Left renal cortex interstitium (tissue), 4 donors: ENCODE measurements at regions not wholly inside any gene's neighbourhood (a gene's known extent, or its start where the extent isn't known, plus 50 kb on each side); places are given as distances from the start of the nearest gene placed in this dataset.
A peak's percentile ranks its signal among the peaks of the same experiment; 100 is the strongest.

ENCODE experiments used
- DNase-seq, 4 donors: peaks; one replicate each; pipeline ENCODE4 v3.0.0-alpha.2; 2013; ENCODE audit warnings: low read depth in 4 of 4, low spot score in 2 of 4, missing footprints in 1 of 4

DNA sequence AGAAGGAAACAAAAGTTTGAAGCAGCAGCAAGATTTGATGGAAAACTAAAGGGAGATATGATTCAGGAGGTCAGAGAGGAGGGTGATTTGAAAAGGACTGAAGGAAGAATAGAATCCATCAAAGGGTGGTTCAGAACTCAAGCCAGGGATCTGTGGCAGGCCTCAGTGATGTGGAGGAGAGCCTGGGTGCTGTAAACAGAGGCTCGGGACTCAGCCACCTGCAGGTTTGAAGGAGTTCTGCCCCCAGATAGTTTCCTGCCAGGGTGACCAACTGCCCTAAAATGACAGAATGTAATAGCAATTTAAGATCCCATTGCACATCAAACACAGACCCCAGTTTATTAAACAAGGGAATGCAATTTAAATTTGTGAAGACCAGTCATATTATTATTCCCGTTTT, 204.0 kb upstream of the FAT1 start:
- no peak for DNase-seq

DNA sequence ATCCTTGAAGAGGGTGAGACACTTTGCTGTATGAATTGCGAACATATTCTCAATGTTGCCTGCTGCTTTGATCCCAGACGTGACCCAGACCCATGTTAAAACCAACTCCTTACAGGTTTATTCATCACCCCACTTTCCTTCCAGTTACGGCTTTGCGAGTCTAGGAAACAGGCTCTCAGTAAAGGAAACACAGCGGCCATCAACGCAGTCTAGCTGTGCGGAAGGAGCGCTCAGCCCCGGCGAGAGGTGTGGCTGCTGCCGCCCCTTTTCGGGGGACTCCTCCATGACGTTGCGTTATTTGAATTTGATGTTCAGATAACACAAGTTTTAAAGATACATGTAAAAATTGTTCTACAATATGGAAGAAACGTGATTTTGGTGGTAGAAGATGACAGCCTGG, 206.4 kb upstream of the FAT1 start:
- no peak for DNase-seq

DNA sequence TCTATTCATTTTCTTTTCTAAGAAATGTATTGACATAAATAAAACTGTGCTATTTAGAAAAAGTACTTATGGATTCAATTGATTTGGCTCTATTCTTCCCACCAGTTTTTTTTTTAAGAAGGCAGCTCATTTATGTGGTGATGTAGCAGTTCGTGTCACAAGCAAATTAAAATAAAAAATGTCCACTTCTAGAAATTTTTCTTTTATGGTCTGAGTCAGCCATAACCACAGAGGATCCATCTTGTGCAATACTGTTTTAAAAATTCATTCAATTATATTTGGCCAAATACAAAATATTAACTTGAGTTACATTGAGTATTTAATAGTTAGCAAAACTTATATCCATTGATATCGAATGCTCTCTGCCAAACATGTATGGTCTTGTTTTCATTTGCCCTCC, 207.9 kb upstream of the FAT1 start:
- DNase-seq = no peak

DNA sequence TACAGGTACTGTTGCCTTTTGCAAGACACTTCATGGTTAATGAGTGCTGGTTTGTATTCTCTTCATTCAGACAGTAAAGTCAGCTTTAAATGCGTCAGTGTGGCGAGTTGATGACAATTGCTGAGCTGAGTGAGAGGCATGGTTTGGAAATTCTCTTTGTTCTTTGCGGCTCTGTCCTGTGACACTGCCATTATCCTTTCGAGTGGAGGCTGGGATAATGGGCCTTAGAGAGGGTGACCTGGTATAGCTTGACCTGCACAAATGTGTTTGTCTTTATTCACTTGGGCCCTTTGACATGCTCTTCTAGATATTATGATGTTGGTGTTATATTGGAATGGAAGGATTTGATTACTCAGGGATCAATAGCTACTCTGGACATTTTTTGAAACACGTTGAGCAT, 208.5 kb upstream of the FAT1 start:
- DNase-seq = no peak

DNA sequence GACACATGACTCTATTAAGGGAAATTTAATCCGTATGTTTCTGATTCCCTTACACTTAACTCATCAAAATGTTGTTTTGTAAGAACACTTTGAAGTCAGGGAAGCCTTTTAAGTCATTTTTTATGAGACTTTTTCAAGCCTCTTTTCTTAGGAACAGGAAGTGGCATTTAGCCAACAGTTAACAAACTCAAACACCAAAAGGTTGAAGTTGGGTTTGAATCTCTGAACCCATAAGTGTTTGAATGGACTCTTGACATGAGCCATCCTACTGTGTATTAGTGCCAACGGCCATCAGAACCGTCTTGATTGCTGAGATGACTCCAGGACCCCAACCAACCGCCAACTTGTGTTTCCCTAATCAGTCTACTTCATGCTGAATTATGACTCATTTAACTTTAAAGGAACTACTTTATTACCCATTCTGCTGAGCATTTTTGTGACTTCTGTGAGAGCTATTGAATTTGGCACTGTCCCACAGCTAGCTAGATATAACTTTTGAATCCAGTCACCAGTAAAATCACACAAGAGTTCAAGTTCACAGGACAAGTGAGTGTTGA, 209.1 kb upstream of the FAT1 start:
- peak in 3 of 4 donors; percentile 63 to 86 (median 70) for DNase-seq

DNA sequence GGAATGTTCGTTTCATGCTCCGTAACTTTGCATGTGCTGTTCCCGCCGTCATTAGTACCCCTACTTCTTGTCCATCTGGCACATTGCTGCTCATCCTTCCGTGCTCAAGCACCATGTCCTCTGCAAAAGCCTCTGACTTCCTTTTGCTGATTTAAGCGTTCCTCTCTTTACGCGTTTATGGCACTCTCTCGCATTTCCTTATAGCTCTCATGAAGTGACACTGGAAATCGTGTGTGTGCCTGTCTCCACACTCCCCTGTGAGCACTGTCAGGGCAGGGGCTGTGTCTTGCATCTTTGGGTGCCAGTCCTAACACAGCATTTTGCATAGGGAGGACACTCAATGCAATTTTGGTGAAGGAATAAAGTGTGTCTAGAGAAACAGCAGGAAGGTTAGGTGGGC, 210.6 kb upstream of the FAT1 start:
- DNase-seq = no peak

DNA sequence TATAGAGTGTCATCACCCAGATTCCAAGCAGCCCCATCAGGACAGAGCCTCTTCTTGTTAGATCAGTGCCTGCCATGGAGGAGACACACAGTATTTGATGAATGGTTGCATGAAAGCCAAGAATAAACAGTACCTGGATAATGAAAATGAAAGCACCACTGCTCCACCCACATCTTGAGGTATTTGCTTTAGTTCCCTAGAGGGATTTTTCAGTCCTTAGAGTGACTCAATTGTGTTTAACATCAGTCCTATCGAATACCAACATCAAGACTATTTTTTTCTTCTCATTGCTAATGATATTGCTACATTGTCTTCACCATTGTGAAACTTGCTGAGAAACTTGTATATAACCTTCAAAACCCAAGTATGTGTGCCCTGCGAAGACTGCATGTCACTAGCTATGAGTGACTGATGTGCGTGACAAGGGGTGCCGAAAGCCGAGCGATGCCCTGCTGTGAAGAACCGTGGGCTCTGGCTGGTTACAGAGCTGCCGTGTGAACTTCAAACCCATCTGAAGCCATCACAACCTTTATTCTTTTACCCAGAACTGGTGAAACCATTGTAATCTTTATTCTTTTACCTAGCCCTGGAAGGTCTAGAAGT, 211.3 kb upstream of the FAT1 start:
- no peak for DNase-seq

DNA sequence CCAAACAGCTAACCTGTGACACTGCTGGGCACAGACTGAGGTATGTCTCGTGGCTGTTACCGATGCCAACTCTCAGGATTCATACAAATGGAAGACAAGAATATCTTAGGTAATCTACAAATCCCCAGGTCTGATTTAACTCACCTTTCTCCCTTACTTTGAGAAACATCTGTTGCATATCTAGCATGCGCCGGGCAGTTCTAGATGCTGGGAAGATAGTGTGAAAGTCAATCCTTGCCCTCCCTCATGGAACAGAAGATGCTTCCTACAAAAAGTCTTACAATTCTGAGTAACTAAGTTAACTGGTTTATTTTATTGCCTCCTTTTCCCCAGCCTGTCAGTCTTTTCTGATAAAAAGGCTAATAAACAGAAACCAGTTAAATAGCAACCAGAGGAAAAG, 212.2 kb upstream of the FAT1 start:
- DNase-seq = no peak

DNA sequence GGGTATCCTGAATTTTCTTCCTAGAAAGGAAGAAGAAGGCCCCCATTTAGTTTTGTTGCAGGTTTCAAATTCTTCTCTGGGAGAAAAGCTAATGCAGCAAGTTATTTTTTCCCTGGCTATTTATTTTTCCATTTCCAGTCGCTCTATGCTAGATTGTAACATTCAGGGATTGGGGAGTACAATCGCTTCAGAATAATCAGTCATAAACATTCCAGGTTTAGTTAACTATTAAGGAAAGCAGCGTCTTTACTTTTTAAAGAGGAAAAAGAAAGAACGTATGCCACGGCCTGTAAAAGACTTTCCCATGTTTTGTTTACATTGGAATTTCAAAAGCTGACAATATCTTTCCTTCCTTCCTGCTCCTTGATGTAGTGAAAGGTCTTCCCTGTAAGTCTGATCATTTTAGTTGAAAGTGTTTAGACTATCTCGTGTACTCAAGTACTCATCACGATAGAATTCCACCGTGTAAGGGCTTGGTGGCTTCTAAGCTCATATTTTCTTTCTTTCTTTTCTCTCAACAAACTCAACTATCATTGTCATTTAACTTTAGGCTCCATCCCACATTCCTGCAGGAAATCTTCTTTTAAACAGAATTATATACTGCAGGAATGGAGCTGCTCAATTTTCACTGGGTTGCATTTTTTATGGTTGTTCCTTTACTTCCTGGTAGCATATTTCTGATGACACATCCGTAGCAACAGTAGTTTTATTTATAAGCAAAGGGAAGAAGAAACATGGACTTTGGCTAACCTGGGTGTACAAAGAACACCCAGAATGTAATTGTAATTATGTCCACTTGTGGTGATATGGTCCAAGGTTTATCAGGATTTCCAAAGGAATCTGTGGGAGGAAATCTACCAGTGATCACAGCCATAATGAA, 213.1 kb upstream of the FAT1 start:
- no peak for DNase-seq

DNA sequence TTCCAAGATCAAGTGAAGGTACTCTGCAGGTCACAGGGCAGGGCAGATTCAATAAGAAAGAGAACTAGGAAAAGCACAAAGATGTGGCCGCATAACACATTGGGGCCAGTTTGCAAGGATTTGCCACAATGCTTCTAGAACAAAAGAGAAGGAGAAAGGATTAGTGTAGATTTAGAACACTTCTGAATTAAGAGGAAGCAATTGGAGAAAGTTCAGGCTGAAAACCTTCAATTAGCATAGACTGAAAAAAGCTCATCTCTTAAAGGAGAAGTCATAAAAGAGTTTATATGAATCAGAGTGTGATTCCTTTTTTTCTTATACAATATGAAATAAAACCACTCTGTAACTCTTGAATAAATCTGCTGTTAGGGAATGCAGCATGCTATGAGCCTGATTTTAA, 215.6 kb upstream of the FAT1 start:
- no peak for DNase-seq

DNA sequence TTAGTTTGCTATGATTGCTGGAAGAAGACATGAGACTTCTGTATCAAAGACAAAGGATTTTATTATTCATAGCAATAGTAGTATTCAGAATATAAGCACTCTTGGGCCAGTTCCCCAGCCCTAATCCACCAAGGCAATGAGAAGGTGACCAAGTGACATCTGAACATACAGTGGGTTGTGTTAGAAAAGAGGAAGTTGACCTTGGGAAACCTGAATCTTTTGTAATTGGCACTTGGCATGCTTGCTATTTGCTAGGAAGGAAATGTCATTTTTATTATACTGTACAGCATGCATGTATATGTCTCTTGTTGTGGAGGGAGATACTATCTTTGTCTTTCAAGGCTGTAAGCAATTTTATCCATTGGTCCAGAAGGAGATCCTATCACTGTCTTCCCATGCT, 216.1 kb upstream of the FAT1 start:
- no peak for DNase-seq

DNA sequence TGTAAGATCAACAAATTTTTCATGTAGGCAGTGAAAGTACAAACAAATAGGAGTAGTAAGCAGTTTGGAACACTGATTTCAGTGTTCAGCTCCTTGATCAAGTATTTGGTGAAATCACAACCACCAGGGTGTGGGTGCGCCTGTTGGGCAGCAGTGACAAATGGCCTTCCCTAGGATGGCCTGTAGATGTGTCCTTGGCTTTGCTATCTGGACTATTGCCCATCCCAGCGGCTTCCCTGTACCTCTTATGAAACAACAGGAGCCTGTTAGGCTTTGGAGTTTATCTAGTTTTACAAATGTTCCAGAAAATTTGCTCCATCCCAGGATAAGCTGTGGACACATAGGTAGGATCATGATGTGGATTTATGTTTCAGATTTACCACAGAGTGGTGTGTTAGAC, 216.8 kb upstream of the FAT1 start:
- no peak for DNase-seq

DNA sequence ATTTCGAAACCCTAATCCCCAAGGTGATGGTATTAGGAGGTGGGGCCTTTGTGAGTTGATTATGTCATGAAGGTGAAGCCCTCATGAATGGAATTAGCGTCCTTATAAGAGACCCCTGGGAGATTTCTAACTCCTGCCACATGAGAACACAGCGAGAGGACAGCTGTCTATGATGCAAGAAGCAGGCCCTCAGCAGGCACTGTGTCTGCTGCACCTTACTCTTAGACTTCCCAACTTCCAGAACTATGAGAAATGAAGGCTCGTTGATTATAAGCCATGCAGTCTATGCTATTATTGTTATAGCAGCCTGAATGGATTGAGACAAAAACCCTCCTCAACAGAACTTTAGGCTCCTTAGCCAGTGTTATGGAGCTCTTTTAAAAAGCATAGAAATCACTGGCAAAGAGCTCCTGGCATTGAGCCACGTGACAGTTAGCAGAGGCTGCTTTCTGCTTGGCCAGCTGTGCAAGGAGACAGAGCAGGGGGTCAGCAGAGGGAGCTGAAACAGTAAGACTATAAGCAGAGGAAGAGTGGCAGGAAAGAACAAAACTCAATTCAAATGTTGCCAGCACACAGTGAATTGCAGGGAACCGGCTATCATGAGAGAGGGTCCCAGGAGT, 219.2 kb upstream of the FAT1 start:
- DNase-seq = no peak

DNA sequence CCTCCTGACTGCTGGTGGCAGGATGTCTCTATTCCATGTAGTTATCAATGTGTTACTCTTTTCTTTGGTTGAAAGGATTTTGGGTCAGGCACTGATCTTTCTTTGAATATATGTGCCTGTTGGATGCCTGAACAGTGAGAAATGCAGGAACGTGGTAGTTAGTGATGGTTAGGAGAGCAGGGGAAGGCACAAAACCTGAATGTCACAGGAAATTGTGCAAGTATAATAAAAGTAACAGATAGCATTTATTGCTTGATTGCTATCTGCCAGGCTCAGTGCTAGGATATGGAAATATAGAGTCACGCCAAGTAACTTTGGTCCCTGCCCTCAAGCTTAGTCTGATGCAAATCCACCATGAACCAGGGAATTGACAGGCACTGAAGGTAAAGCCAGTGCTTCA, 219.8 kb upstream of the FAT1 start:
- no peak for DNase-seq

DNA sequence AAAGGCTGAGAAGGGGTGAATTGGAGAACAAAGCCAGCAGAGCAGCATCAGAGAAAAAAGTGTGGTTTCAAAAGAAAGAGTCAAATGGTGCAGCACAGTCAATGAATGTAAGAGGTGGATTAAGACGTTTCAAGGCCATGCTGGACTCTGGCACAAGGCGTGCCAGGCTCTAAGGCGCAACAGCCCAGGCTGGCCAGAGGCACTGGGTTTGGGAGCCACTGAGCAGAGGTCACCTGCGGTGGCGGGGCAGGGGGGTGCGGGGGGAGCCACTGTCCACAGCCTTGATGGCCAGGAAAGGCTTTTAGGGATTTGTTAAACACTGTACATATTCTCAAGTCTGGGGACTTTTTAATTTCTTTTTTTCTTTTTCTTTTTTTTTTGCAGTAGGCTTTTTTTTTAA, 222.5 kb upstream of the FAT1 start:
- no peak for DNase-seq

DNA sequence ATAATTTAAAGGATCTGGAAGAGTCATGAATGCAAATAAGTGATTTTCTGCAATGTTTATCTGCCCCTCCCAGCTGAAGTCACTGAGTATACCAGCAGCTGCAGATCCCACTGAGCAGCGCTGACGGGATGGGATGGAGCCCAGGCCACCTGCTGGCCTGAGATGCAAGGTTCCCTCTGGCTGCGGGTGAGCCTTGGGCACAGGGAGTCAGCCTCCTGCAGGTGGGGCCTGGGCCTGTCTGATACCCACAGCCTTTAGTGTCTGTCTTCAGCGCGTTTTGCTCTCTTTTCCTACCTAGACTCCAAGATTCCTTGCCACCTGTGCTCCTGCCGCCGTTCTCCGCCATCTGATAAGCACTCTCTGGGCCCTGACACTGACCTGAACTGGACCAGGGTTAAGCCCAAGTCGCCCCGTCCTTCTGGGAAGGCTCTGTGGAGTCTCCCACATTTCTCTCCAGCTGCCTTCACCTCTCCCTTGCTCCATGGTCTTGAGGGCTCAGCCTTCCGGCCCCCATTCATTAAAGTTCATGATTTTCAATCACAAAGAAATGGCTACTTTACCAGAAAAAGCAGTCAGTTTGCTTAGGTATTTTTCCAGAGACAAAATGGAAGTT, 223.1 kb upstream of the FAT1 start:
- no peak for DNase-seq

DNA sequence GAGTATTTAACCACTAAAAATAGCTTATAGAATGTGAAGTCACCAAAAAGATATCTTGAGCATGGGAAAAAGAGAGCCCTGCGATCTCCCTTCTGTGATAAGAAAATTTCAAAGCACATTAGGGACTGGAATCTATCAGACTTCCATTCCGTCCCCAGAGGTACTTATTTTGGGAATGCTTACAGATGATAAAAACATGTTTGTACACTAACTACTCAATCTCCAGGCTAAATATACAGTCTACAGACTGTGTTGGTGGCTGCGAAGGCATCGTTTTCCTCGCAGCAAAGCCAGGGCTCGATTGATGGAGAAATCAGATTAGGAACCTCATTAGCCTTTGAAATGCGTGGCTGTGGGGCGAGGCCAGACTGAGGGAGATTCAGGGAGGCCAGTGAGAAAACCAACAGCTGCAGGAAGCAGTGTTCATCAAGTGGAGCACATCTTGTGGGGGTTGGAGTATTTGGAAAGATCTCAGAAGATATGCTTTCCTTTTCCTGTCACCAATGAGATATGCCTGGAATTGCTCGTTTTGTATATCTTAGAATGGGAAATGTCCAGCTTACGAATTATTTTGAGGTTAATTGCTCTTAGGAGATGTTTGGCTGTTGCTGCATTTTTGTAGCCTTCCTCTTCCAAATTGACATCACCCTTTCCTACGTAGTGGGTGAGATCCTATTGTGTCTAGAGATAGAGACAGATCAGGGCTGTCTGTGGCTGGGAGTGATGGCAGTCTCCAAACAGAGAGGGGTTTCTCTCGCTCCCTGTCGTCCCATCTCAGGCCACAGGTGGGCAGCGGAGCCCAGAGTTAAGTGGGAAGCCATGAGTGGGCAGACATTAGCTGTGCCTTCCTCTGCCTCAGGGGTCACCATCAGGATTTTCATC, 224.9 kb upstream of the FAT1 start:
- DNase-seq = no peak

DNA sequence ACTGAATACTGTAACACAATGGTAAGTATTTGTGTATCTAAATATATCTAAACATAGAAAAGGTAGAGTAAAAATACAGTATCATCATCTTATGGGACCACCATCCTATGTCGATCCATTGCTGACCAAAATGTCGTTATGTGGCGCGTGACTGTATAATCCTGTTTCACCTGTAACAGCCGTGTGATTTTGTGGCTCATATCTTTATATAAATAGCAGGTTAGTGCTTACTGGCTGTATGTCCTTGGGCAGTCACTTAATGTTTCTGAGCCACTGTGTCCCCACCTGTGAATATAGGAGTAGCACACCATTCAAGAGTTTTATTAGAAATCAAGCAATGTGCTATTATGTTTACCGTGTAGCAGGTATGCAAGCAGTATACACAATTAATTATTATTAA, 226.2 kb upstream of the FAT1 start:
- no peak for DNase-seq

DNA sequence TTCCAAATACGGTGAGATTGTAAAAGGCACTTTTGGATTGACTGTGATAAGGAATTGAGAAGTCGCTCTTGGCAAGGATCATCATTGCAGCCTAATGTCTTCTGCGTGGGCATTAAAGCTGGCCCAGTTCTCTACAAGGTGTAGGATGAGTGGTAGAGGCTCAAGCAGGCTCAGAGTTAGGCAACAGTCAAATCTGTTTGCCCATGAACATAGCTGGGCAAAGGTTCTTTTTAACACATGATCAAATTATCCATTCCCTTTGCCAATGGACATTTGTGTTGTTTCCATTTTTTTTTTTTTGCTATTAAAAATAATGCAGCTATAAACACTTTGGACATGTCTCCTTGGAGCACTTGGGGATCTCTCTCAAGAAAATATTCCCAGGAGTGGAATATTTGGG, 229.1 kb upstream of the FAT1 start:
- DNase-seq = no peak

DNA sequence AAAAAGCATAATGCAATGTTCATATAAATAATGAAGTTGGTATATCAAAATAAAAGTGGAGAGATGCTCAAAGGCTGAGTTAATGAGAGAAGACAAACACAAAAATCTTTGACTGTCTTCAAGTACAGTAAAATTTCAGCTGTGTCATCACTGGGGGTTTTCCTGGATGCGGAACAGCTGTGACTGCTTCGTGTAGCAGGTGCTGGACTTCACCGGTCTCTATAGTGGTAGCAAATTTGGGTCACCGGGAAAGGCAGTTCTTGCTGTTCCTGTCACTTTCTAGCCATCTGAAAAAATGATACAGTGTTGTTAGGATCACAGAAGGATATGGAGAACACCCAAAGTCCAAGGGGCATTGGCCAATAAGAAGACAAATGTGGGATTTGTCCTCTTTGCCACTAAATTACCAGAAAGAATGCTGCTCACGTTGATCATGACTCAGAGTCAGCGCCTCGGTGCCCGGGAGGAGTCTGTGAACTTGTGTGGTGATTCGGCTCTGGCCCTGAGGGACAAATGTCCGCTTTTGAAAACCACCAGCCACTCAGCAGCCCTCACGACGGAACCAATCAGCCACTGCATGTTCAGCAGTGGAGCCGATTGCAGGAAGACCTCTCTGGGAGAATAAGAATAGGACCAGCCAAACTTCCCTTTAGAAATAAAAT, 230.1 kb upstream of the FAT1 start:
- DNase-seq = no peak
